HG03460 (cell line): ENCODE measurements at regions not wholly inside any gene's neighbourhood (a gene's known extent, or its start where the extent isn't known, plus 50 kb on each side); places are given as distances from the start of the nearest gene placed in this dataset.

ENCODE experiments used
- ATAC-seq: cut with Tn5 transposase; IDR thresholded peaks from one replicate; pipeline ENCODE4 v1.9.1; 2021; ENCODE audit not compliant: unreplicated experiment

DNA sequence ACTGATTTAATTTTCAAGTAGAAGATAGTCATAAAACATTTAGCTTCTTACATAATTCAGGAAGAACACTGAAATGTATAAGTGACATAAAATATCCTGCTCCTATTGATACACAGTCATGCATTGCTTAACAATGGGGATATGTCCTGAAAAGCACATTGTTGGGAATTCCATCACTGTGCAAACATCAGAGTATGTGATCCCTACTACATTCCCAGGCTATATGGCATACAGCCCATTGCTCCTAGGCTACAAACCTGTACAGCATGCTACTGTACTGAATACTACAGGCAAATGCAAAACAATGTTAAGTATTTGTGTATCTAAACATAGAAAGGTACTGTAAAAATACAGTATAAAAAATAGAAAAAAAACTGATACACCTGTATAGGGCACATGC lies 723.9 kb upstream of the ARGLU1 start:
- ATAC-seq, result no peak

- ATAC-seq, result no peak
These were observed 721.6 kb upstream of the ARGLU1 start for GRCh38 chr13:107289540-107289939.

DNA sequence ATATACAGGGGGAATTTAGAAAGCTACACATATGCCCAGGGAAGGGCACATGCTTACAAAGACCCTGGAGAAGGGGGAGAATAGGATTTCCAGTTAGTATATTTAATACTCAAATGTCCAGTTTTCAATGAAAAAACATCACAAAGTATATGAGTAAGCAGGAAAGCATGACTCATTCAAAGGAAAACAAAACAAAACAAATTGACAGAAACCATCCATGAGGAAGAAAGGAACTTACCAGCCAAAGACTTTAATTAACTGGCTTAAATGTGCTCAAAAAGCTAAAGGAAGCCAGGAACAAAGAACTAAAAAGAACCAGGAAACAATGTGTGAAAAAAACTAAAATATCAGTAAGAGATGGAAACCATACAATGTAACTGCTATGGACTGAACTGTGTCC lies 716.2 kb upstream of the ARGLU1 start:
- no peak for ATAC-seq

- ATAC-seq, result no peak
These were observed 710.0 kb upstream of the ARGLU1 start for GRCh38 chr13:107277911-107278310.

- no peak for ATAC-seq
These were observed 709.0 kb upstream of the ARGLU1 start for GRCh38 chr13:107276936-107277335.

DNA sequence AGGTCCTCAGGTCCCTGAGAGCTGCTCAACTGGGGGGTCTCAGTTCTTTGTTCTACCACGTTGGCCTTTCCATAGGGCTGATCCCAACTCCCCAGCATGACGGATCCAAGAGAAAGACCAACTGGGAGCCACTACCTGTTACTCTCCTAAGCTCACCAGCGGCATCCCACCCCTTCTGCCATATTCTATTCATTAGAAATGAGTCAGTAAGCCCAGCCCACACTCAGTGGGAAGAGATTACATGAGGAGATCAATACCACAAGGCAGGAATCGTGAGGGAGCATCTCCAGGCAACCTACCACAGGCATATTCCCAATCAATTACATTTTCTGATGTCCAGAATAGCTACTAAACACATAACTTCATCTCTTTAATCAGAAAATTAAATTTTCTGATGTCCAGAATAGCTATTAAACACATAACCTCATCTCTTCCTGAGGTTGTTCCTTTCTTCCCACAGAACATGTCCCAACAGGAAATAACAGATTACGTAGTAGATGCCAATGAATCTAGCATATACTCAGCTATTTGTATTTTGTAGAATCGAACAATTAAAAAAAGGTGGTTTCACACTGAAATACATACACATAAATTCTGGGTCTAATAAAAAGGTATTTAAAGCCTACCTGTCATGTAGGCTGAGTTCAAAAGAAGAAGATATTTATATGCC lies 708.1 kb upstream of the ARGLU1 start:
- ATAC-seq, result no peak

- ATAC-seq, result no peak
These were observed 707.4 kb upstream of the ARGLU1 start for GRCh38 chr13:107275312-107275711.

GRCh38 chr13:107271227-107271626 lies 703.3 kb upstream of the ARGLU1 start:
- no peak for ATAC-seq

DNA sequence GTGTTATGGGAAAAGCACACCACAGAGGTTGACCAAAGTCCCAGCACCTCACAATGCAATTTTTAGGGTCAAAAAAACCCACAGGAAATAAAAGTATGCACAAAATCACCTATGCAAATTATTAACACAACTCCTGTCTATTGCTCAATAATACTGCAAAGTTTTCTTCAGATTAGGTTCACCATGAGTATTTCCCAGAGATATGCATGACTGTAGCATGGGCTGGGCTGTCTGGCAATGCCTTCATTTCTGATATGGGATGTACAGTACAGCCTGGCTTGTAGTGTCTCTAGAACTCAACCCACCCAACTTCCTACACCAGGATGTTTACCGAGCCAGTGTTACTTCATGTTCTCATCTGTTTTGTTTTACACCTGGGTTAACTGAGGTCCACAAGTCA lies 698.7 kb upstream of the ARGLU1 start:
- ATAC-seq, result no peak

- no peak for ATAC-seq
These were observed 690.8 kb upstream of the ARGLU1 start for GRCh38 chr13:107258599-107259187.

DNA sequence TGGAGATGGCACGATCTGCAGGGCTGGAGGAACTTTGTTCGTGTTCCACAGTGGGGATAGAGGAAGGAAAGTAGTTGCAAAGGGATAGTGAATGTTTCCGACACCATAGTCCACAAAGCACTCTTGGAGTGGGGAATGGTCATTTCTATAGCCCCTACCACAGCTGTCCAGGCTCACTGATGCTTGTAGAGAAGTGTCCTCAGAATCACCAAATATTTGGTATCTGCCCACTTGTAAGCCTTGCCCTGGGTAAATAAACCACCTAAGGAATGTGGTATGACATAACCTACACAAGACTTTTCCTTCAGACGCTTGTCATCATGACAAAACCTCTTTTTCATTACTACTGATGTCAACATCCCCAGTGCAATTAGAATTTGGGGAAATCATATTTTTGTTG lies 686.5 kb upstream of the ARGLU1 start:
- ATAC-seq, result no peak

DNA sequence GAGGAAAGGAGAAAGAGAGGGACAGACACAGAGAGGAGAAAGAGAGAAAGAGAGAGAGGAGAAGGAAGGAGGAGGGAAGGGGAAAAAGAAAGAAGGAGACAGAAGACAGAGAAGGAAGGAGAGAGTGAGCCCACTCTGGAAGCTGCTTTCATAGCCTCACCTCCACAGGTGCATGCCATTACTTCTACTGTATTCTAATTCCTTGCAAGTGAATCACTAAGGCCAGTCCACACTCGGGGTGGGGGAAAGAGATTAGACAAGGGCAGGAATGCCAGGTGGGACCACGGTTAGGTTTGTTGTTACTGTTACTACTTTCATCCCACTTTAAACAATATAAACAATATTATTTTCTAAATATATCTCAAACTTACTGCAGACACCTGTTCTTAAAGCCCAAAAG lies 684.5 kb upstream of the ARGLU1 start:
- ATAC-seq, result no peak

- no peak for ATAC-seq
These were observed 684.1 kb upstream of the ARGLU1 start for GRCh38 chr13:107252021-107252420.

DNA sequence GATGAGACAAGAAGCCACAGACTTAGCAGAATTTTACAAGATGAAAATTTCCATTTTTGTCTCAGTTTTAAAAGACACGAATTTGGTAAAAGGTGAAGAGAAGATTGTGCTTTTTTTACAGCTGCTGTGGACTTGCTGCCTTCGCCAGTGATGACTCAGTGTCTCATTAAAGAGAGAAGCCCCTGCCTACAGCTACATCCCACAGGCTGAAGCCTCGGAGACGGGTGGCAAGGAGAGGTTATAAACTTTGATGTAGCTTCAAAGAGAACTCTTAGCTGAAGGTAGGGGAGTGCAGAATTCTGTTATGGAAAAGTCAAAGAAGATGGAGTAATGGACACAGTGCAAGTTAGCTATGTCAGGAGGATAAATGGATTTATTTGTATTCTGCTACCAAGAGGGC lies 683.4 kb upstream of the ARGLU1 start:
- no peak for ATAC-seq

GRCh38 chr13:107250628-107251027 lies 682.7 kb upstream of the ARGLU1 start:
- ATAC-seq, result no peak

GRCh38 chr13:107244241-107244640 lies 676.3 kb upstream of the ARGLU1 start:
- no peak for ATAC-seq

GRCh38 chr13:107242138-107242537 lies 674.2 kb upstream of the ARGLU1 start:
- ATAC-seq, result no peak

DNA sequence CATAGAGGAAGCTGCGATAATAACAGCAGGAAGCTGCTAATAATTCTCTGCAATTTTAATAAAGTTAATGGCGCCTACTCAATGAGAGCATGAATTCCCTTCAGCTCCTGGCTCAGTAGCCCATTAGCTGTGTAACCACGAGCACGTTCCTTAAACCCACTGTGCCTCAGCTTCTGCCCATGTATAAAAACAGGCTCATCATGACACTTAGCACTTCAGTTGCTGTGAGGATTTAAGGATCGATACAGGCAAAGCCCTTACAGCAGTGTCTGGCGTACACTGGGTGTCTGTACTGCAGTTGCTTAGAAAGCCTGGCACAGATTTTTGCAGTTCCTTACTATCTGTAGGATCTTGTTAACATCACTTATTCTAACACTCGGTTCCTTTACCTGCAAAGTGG lies 673.4 kb upstream of the ARGLU1 start:
- no peak for ATAC-seq

- no peak for ATAC-seq
These were observed 671.3 kb upstream of the ARGLU1 start for GRCh38 chr13:107239213-107239612.

- no peak for ATAC-seq
These were observed 670.5 kb upstream of the ARGLU1 start for GRCh38 chr13:107238262-107238981.

- no peak for ATAC-seq
These were observed 666.6 kb upstream of the ARGLU1 start for GRCh38 chr13:107234319-107235073.

DNA sequence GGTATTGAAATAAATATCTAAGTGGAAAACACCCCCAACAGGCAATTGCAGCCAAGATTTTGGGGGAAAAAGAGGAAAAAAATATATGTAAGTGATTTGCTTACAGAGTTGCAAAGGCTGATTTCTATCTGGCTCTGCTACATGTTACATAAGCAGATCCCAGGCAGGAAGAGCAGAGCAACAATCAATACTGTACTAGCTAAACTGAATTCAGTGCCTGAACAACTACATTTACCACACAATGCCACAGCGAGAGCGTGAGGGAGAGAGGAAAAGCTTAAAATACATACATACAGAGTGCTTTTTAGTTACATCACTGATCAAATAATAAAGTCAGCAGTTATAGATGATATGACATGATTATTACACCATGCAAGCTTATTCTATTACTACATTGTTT lies 665.6 kb upstream of the ARGLU1 start:
- ATAC-seq, result no peak
